B cell (primary cell): ENCODE measurements at regions not wholly inside any gene's neighbourhood (a gene's known extent, or its start where the extent isn't known, plus 50 kb on each side); places are given as distances from the start of the nearest gene placed in this dataset.

Source experiments
- ATAC-seq: fragments of 200-7000 bp; cut with Tn5 transposase; one replicate; pipeline ENCODE4 v1.10.0; 2021; ENCODE audit warnings: low read depth, mild to moderate bottlenecking, moderate number of reproducible peaks, moderate library complexity
- CTCF ChIA-PET: fragments of 350-600 bp; sonication (Branson Sonifier 250); formaldehyde crosslinking; loops from one replicate; lab custom pipeline; 2021; ENCODE audit warnings: antibody characterized with exemption, inconsistent platforms; lab: Charles Lee
- POLR2A ChIA-PET: fragments of 350-600 bp; sonication (Branson Sonifier 250); formaldehyde crosslinking; loops from one replicate; lab custom pipeline; 2021; ENCODE audit warnings: antibody characterized with exemption; lab: Charles Lee
- DNase-seq: peaks from one replicate; pipeline ENCODE4 v3.0.0; 2013
- H2AFZ ChIP-seq: 2 replicates; pipeline ENCODE4 v1.6.1; 2012; ENCODE audit warnings: mild to moderate bottlenecking, low read depth, low read length; ENCODE audit not compliant: insufficient read depth, poor library complexity, severe bottlenecking
- H3K27ac ChIP-seq, 2 donors: 1 replicate in 1 of 2; 2 replicates in 1 of 2; pipeline ENCODE4 v1.5.1; 2012 to 2013; ENCODE audit warnings: low read length in 2 of 2, mild to moderate bottlenecking in 2 of 2, moderate library complexity in 1 of 2
- H3K27me3 ChIP-seq, 4 experiments: fragments of 200-600 bp in 1 of 4; sonication (generic) in 1 of 4; replicated peaks in 1 of 4; 1 replicate in 2 of 4; 2 replicates in 2 of 4; pipeline versions ENCODE4 v1.6.1 to v1.7.0; 2013 to 2016; ENCODE audit warnings: low read length in 3 of 4, mild to moderate bottlenecking in 2 of 4, mixed read lengths in 1 of 4, moderate library complexity in 1 of 4; ENCODE audit not compliant: insufficient read depth in 4 of 4, control insufficient read depth in 3 of 4; ENCODE audit errors: control extremely low read depth in 1 of 4
- H3K36me3 ChIP-seq, 2 experiments: replicated peaks in 1 of 2; 1 replicate in 1 of 2; 2 replicates in 1 of 2; pipeline versions ENCODE4 v1.6.1 to v1.7.1; 2013; ENCODE audit warnings: low read length in 1 of 2; ENCODE audit not compliant: insufficient read depth in 2 of 2, control insufficient read depth in 1 of 2; ENCODE audit errors: control extremely low read depth in 1 of 2, extremely low read depth in 1 of 2
- H3K4me1 ChIP-seq, 2 donors: fragments of 200-600 bp in 1 of 2; sonication (generic) in 1 of 2; 1 replicate in 1 of 2; 2 replicates in 1 of 2; pipeline versions ENCODE4 v1.5.1 to v1.6.1; 2013 to 2017; ENCODE audit warnings: low read length in 2 of 2; ENCODE audit not compliant: control insufficient read depth in 2 of 2, insufficient read depth in 2 of 2
- H3K4me2 ChIP-seq: replicated peaks from 2 replicates; pipeline ENCODE3; 2012; ENCODE audit warnings: mild to moderate bottlenecking, low read depth, low read length; ENCODE audit not compliant: poor library complexity, severe bottlenecking
- H3K4me3 ChIP-seq, 5 experiments: fragments of 200-600 bp in 1 of 5; sonication (generic) in 1 of 5; 1 replicate in 3 of 5; 2 replicates in 2 of 5; pipeline versions ENCODE4 v1.5.1 to v1.7.0; 2011 to 2016; ENCODE audit warnings: low read length in 4 of 5, mild to moderate bottlenecking in 4 of 5, low read depth in 2 of 5, control low read depth in 1 of 5, moderate library complexity in 1 of 5; ENCODE audit not compliant: insufficient read depth in 1 of 5; ENCODE audit errors: control extremely low read depth in 1 of 5, extremely low read depth in 1 of 5
- H3K79me2 ChIP-seq: fragments of 200-600 bp; sonication (generic); one replicate; pipeline ENCODE4 v1.6.0; 2016; ENCODE audit warnings: low read length; ENCODE audit not compliant: control insufficient read depth, insufficient read depth
- H3K9ac ChIP-seq: fragments of 200-600 bp; sonication (generic); 2 replicates; pipeline ENCODE4 v1.6.1; 2017; ENCODE audit warnings: mild to moderate bottlenecking, low read length, moderate library complexity
- H3K9me3 ChIP-seq, 3 donors: one replicate each; pipeline versions ENCODE4 v1.6.1 to v1.7.1; 2013; ENCODE audit warnings: low read length in 2 of 3; ENCODE audit not compliant: control insufficient read depth in 2 of 3, insufficient read depth in 1 of 3; ENCODE audit errors: control extremely low read depth in 1 of 3
- H4K20me1 ChIP-seq: 2 replicates; pipeline ENCODE4 v1.6.0; 2012; ENCODE audit warnings: mild to moderate bottlenecking, low read length; ENCODE audit not compliant: insufficient read depth, control insufficient read depth, poor library complexity, severe bottlenecking
- H3K27ac Mint-ChIP-seq: one replicate; pipeline ENCODE4 v1.8.0; 2021; ENCODE audit warnings: mixed read lengths
- H3K27me3 Mint-ChIP-seq: one replicate; pipeline ENCODE4 v1.8.0; 2021; ENCODE audit warnings: mixed read lengths
- H3K4me1 Mint-ChIP-seq: one replicate; pipeline ENCODE4 v1.8.0; 2021; ENCODE audit warnings: mixed read lengths
- H3K4me3 Mint-ChIP-seq: one replicate; pipeline ENCODE4 v1.8.0; 2021; ENCODE audit warnings: mixed read lengths
- H3K9me3 Mint-ChIP-seq: one replicate; pipeline ENCODE4 v1.8.0; 2022; ENCODE audit warnings: mixed read lengths; ENCODE audit not compliant: insufficient read depth
- CTCF ChIP-seq: fragments of 200-600 bp; IDR thresholded peaks from one replicate; pipeline ENCODE4 v1.8.0; 2022; ENCODE audit warnings: antibody characterized with exemption, mild to moderate bottlenecking
- EZH2 ChIP-seq: IDR thresholded peaks from 2 replicates; pipeline ENCODE4 v1.6.1; 2012; ENCODE audit warnings: borderline replicate concordance, low read depth, mild to moderate bottlenecking, moderate library complexity, low read length; ENCODE audit not compliant: insufficient read depth, poor library complexity, severe bottlenecking
- WGBS: methylation state at CpG from one replicate; pipeline ENCODE4 v1.1.5; 2013; ENCODE audit warnings: missing lambda C conversion rate; ENCODE audit not compliant: insufficient coverage; 5-methylcytosine and 5-hydroxymethylcytosine counted together
- intact Hi-C: fragments of 100-400 bp; cut with micrococcal nuclease; formaldehyde crosslinking; loops from one replicate; pipeline ENCODE4 v1.10.0; 2022

GRCh38 chr5:51890435-51891116 is 507.3 kb downstream of the ISL1 start:
- Histone ChIP-seq H3K27me3 (no peaks in the 10 kb centered on the region), H4K20me1 (no peaks in the 10 kb centered on the region), H3K27ac (no peak overlapping the region), H3K9me3 (no peaks in the 10 kb centered on the region), H3K4me3 (no peak overlapping the region), H3K79me2 (no peaks in the 10 kb centered on the region), H3K4me1 (no peaks in the 10 kb centered on the region), H3K4me2 (no peak overlapping the region), H3K9ac (no peak overlapping the region), H3K36me3 (no peaks in the 10 kb centered on the region), H2AFZ (no peak overlapping the region)
- H3K27me3 Mint-ChIP-seq = no peaks in the 10 kb centered on the region
- WGBS = no CpG with 5 or more reads among the region's 5 CpGs
- ATAC-seq (no peak), DNase-seq (no peak)
- peaks cover 6% of the 10 kb centered on the region for H3K9me3 Mint-ChIP-seq
- no peak overlapping the region for H3K27ac Mint-ChIP-seq
- no peaks in the 10 kb centered on the region for H3K4me1 Mint-ChIP-seq
- ChIA-PET CTCF (no interaction called here), POLR2A (no interaction called here)
- TF ChIP-seq EZH2 = no peak
- no peak for TF ChIP-seq CTCF
- H3K4me3 Mint-ChIP-seq = no peak overlapping the region
- intact Hi-C loops = no loop called here

DNA sequence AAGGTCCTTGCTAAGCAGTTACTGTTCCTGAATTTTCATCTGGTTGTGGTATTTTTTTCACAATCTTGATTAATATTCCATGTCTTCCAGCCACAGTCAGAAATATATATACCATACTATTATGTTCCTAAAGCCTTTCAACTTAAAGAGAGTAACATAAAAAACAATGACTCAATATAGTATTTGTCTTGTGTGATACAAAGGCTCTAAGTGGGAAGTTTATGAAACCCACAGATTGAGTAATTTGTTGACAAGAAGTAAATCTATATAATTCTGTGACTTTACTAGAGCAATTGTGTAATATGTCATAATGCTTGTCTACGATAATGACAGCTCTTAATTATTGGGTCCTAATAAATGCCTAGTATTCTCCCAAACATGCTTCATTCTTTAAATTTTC is 509.4 kb downstream of the ISL1 start:
- DNase-seq = no peak
- H3K27ac Mint-ChIP-seq = no peak overlapping the region
- Histone ChIP-seq H3K27me3 (no peaks in the 10 kb centered on the region), H3K79me2 (no peaks in the 10 kb centered on the region), H2AFZ (no peak overlapping the region), H3K4me1 (no peaks in the 10 kb centered on the region), H3K36me3 (no peaks in the 10 kb centered on the region), H3K9me3 (no peaks in the 10 kb centered on the region), H3K4me2 (no peak overlapping the region), H3K9ac (no peak overlapping the region), H4K20me1 (no peaks in the 10 kb centered on the region), H3K4me3 (no peak overlapping the region), H3K27ac (no peak overlapping the region)
- POLR2A ChIA-PET = no interaction called here
- TF ChIP-seq EZH2 = no peak
- no peak for TF ChIP-seq CTCF
- intact Hi-C loops = no loop called here
- H3K4me3 Mint-ChIP-seq = no peak overlapping the region
- CTCF ChIA-PET = no interaction called here
- no peaks in the 10 kb centered on the region for H3K4me1 Mint-ChIP-seq
- H3K9me3 Mint-ChIP-seq = peaks cover 6% of the 10 kb centered on the region
- no CpG with 5 or more reads among the region's 1 CpG for WGBS
- no peak for ATAC-seq
- H3K27me3 Mint-ChIP-seq = no peaks in the 10 kb centered on the region
